ENCODE measurements at regions not wholly inside any gene's neighbourhood (a gene's known extent, or its start where the extent isn't known, plus 50 kb on each side); places are given as distances from the start of the nearest gene placed in this dataset.

DNA sequence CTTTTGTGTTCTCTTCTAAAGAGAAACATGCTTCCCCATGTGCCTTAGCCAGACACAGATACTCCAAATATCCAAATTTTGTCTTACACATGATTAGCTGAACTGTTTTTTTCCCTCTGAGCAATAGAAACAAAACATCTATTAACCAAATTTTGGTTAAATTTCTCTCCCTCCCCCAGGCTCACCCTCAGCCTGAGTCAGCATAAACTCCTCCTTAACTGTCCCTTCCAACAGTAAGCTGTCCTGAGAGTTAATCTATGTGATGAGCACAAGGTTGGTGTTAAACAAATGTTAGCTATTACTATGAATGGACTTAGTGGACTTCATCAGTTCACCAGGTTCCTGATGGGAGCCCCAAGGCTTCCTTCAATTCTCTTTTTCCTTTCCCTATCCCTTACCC, 108.5 kb downstream of the RSL24D1 start:
- TF ChIP-seq, protein P1, sequence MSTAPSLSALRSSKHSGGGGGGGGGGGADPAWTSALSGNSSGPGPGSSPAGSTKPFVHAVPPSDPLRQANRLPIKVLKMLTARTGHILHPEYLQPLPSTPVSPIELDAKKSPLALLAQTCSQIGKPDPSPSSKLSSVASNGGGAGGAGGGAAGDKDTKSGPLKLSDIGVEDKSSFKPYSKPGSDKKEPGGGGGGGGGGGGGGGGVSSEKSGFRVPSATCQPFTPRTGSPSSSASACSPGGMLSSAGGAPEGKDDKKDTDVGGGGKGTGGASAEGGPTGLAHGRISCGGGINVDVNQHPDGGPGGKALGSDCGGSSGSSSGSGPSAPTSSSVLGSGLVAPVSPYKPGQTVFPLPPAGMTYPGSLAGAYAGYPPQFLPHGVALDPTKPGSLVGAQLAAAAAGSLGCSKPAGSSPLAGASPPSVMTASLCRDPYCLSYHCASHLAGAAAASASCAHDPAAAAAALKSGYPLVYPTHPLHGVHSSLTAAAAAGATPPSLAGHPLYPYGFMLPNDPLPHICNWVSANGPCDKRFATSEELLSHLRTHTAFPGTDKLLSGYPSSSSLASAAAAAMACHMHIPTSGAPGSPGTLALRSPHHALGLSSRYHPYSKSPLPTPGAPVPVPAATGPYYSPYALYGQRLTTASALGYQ (CRISPR knock-in tag; IDR thresholded peaks at IDR 0.05): no peak
- TF ChIP-seq NFYB (CRISPR knock-in tag; IDR thresholded peaks at IDR 0.05) (no peak), GABPA (IDR thresholded peaks at IDR 0.05; ENCODE audit: low read depth, low read length) (no peak), GABPA (CRISPR knock-in tag; IDR thresholded peaks at IDR 0.05; ENCODE audit: low read depth) (no peak)
- TF ChIP-seq, protein P2, sequence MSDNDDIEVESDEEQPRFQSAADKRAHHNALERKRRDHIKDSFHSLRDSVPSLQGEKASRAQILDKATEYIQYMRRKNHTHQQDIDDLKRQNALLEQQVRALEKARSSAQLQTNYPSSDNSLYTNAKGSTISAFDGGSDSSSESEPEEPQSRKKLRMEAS (IDR thresholded peaks at IDR 0.05): no peak
- TF ChIP-seq, protein P3, sequence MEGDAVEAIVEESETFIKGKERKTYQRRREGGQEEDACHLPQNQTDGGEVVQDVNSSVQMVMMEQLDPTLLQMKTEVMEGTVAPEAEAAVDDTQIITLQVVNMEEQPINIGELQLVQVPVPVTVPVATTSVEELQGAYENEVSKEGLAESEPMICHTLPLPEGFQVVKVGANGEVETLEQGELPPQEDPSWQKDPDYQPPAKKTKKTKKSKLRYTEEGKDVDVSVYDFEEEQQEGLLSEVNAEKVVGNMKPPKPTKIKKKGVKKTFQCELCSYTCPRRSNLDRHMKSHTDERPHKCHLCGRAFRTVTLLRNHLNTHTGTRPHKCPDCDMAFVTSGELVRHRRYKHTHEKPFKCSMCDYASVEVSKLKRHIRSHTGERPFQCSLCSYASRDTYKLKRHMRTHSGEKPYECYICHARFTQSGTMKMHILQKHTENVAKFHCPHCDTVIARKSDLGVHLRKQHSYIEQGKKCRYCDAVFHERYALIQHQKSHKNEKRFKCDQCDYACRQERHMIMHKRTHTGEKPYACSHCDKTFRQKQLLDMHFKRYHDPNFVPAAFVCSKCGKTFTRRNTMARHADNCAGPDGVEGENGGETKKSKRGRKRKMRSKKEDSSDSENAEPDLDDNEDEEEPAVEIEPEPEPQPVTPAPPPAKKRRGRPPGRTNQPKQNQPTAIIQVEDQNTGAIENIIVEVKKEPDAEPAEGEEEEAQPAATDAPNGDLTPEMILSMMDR (CRISPR knock-in tag; IDR thresholded peaks at IDR 0.05): no peak

Data from HepG2 (cell line).